Fibroblast of pulmonary artery (primary cell): ENCODE measurements at regions not wholly inside any gene's neighbourhood (a gene's known extent, or its start where the extent isn't known, plus 50 kb on each side); places are given as distances from the start of the nearest gene placed in this dataset.
"Not testable (repeated sequence)": the region's sequence is repeated elsewhere in the genome, so short reads cannot be mapped to it uniquely, and the experiment has no call there.

Experiments used
- DNase-seq: peaks from one replicate; pipeline ENCODE4 v3.0.0-alpha.2; 2010; ENCODE audit warnings: low read depth
- H3K4me3 ChIP-seq: replicated peaks from 2 replicates; pipeline ENCODE4 v1.5.1; 2011; ENCODE audit warnings: low read depth, mild to moderate bottlenecking, control low read depth, low read length, moderate library complexity
- TF ChIP-seq, protein P1 (sequence below): IDR thresholded peaks from 2 replicates; pipeline ENCODE4 v1.5.1; 2011; ENCODE audit warnings: mild to moderate bottlenecking, control low read depth, low read length, inconsistent platforms; ENCODE audit errors: missing control alignments

GRCh38 chr10:33652870-33653269 is 318.4 kb upstream of the NRP1 start:
- TF ChIP-seq, protein P1, sequence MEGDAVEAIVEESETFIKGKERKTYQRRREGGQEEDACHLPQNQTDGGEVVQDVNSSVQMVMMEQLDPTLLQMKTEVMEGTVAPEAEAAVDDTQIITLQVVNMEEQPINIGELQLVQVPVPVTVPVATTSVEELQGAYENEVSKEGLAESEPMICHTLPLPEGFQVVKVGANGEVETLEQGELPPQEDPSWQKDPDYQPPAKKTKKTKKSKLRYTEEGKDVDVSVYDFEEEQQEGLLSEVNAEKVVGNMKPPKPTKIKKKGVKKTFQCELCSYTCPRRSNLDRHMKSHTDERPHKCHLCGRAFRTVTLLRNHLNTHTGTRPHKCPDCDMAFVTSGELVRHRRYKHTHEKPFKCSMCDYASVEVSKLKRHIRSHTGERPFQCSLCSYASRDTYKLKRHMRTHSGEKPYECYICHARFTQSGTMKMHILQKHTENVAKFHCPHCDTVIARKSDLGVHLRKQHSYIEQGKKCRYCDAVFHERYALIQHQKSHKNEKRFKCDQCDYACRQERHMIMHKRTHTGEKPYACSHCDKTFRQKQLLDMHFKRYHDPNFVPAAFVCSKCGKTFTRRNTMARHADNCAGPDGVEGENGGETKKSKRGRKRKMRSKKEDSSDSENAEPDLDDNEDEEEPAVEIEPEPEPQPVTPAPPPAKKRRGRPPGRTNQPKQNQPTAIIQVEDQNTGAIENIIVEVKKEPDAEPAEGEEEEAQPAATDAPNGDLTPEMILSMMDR, result no peak
- no peak for DNase-seq
- no peak overlapping the region for H3K4me3 ChIP-seq

GRCh38 chr10:33650131-33650530 is 315.7 kb upstream of the NRP1 start:
- not testable (repeated sequence) for H3K4me3 ChIP-seq, DNase-seq

DNA sequence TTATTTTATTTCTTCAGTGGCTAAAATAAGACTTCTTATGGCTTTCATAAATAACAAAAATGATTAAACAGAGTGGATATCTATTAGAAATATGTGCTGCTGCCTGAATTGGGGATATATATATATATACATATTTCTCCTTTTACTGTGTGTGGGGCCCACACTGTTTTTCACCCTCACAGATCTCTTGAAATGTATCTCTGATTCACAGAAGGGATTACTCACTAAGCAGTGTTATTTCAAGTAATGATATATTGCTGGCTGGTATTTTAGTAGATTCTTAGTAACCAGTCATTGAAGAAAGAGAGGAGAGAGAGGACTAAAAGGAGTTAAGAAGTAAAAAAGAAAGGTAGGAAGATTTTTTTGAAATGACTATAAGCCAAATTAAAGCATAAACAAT is 308.6 kb upstream of the NRP1 start:
- peak; percentile 47 for DNase-seq
- TF ChIP-seq, protein P1, result no peak
- no peak overlapping the region for H3K4me3 ChIP-seq

DNA sequence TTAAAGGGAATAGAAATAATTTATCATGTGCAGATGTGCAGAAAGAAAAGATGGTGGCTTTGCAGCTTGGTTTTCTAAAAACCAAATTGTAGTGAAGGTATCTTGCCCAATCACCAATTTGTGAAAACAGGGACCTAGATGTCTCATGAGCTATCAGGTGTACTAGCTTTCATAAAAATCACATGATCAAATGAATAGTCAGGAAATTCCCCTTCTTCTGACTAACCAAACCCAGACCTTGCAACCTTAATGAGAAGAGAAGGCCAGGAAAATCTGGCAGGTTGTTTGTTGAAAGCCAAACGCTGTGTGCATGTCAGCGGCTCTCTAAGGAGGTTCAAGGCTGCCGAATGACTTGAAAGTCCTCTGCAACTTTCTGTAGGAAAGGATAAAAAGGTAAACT is 304.4 kb upstream of the NRP1 start:
- TF ChIP-seq, protein P1, result no peak
- DNase-seq, result no peak
- no peak overlapping the region for H3K4me3 ChIP-seq

- TF ChIP-seq, protein P1, result no peak
- no peak for DNase-seq
- no peak overlapping the region for H3K4me3 ChIP-seq
Observed at GRCh38 chr10:33638374-33638773, 303.9 kb upstream of the NRP1 start.

DNA sequence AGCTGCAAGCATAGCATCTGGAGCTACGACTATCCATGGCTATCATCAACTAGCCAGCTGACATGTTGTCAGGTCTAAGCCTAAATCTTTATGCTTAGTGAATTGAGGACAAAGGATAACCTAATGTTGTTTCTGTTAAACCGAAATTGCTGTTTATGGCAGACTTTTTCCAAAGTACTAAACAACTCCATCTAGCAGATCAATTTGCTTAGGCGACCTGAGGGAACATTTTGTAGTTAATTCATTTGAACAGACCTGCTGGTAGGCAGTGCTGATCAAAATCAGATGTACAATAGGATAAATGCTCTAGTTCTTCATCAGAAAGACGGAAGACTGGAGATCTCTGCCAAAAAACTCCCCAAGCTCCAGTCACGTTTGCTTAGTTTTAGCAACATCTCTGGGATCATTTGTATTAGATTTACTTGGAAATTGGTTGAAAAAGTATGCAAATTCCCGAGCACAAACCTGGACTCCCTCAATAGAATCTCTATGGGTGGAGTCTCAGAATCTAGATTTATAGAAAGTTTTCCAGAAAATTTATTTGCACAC is 301.6 kb upstream of the NRP1 start:
- TF ChIP-seq, protein P1, result no peak
- no peak for DNase-seq
- no peak overlapping the region for H3K4me3 ChIP-seq

GRCh38 chr10:33632432-33632831 is 298.0 kb upstream of the NRP1 start:
- TF ChIP-seq, protein P1, result no peak
- DNase-seq, result no peak
- no peak overlapping the region for H3K4me3 ChIP-seq

GRCh38 chr10:33631991-33632390 is 297.5 kb upstream of the NRP1 start:
- TF ChIP-seq, protein P1, result no peak
- DNase-seq, result no peak
- H3K4me3 ChIP-seq, result no peak overlapping the region
